ENCODE measurements at regions not wholly inside any gene's neighbourhood (a gene's known extent, or its start where the extent isn't known, plus 50 kb on each side); places are given as distances from the start of the nearest gene placed in this dataset.

GRCh38 chr12:41992022-41992421 is 152.7 kb downstream of the GXYLT1 start:
- TF ChIP-seq EP300 (IDR thresholded peaks at IDR 0.05; ENCODE audit: borderline replicate concordance in 1 of 2, control insufficient read depth in 1 of 2, low read depth in 2 of 2, low read length in 2 of 2) (no peak), POU2F2 (IDR thresholded peaks at IDR 0.05; ENCODE audit: borderline replicate concordance, low read depth, low read length) (no peak)

Data from GM12878 (cell line).